Left hindlimb (tissue), 1 donor: ENCODE measurements at regions not wholly inside any gene's neighbourhood (a gene's known extent, or its start where the extent isn't known, plus 50 kb on each side); places are given as distances from the start of the nearest gene placed in this dataset.
A peak's percentile ranks its signal among the peaks of the same experiment; 100 is the strongest.
"Not testable (repeated sequence)": the region's sequence is repeated elsewhere in the genome, so short reads cannot be mapped to it uniquely, and the experiment has no call there.

Source experiments
- DNase-seq: peaks from one replicate; pipeline ENCODE4 v3.0.0-alpha.2; 2018

GRCh38 chr11:95641495-95641894 lies 148.1 kb downstream of the FAM76B start:
- peak; percentile 51 for DNase-seq

GRCh38 chr11:95638501-95638900 lies 151.1 kb downstream of the FAM76B start:
- DNase-seq = no peak

- DNase-seq = no peak
Observed at GRCh38 chr11:95625164-95625900, 164.2 kb downstream of the FAM76B start.

GRCh38 chr11:95616256-95616804 lies 173.3 kb downstream of the FAM76B start:
- no peak for DNase-seq

GRCh38 chr11:95611827-95612226 lies 177.8 kb downstream of the FAM76B start:
- no peak for DNase-seq

- not testable (repeated sequence) for DNase-seq
Observed at GRCh38 chr11:95610185-95610584, 179.4 kb downstream of the FAM76B start.

- DNase-seq = no peak
Observed at GRCh38 chr11:95608093-95608492, 181.5 kb downstream of the FAM76B start.

- DNase-seq = no peak
Observed at GRCh38 chr11:95606824-95607223, 182.8 kb downstream of the FAM76B start.

- DNase-seq = no peak
Observed at GRCh38 chr11:95605271-95605940, 184.2 kb downstream of the FAM76B start.

- no peak for DNase-seq
Observed at GRCh38 chr11:95599959-95600586, 189.5 kb downstream of the FAM76B start.

GRCh38 chr11:95595973-95596489 lies 193.6 kb downstream of the FAM76B start:
- no peak for DNase-seq

- DNase-seq = no peak
Observed at GRCh38 chr11:95595541-95595940, 194.0 kb downstream of the FAM76B start.

GRCh38 chr11:95593111-95593510 lies 196.5 kb downstream of the FAM76B start:
- DNase-seq = peak; percentile 80

- peak; percentile 75 for DNase-seq
Observed at GRCh38 chr11:95592471-95592870, 197.1 kb downstream of the FAM76B start.

GRCh38 chr11:95589893-95590612 lies 199.5 kb downstream of the FAM76B start:
- no peak for DNase-seq

- DNase-seq = no peak
Observed at GRCh38 chr11:95588821-95589220, 200.8 kb downstream of the FAM76B start.

- DNase-seq = no peak
Observed at GRCh38 chr11:95586661-95587060, 202.9 kb downstream of the FAM76B start.

- no peak for DNase-seq
Observed at GRCh38 chr11:95586155-95586554, 203.4 kb downstream of the FAM76B start.

- no peak for DNase-seq
Observed at GRCh38 chr11:95585752-95586077, 203.9 kb downstream of the FAM76B start.

GRCh38 chr11:95585069-95585751 lies 204.4 kb downstream of the FAM76B start:
- no peak for DNase-seq

GRCh38 chr11:95584589-95584988 lies 205.0 kb downstream of the FAM76B start:
- no peak for DNase-seq

- DNase-seq = no peak
Observed at GRCh38 chr11:95584180-95584579, 205.4 kb downstream of the FAM76B start.
